NCI-H524 (cell line): ENCODE measurements at regions not wholly inside any gene's neighbourhood (a gene's known extent, or its start where the extent isn't known, plus 50 kb on each side); places are given as distances from the start of the nearest gene placed in this dataset.

Experiments used
- DNase-seq, 2 experiments: peaks; one replicate each; lab custom pipeline; 2025; lab: John Stamatoyannopoulos, UW

GRCh38 chr18:22073411-22073810 is 96.0 kb upstream of the GATA6 start:
- no peak for DNase-seq

- DNase-seq: no peak
These were observed 94.9 kb upstream of the GATA6 start for GRCh38 chr18:22074282-22075070.

- no peak for DNase-seq
These were observed 89.4 kb upstream of the GATA6 start for GRCh38 chr18:22080035-22080434.

- DNase-seq: no peak
These were observed 87.0 kb upstream of the GATA6 start for GRCh38 chr18:22082408-22082807.

GRCh38 chr18:22084547-22084946 is 84.8 kb upstream of the GATA6 start:
- DNase-seq: no peak

- no peak for DNase-seq
These were observed 82.4 kb upstream of the GATA6 start for GRCh38 chr18:22086973-22087372.

GRCh38 chr18:22088029-22088428 is 81.4 kb upstream of the GATA6 start:
- no peak for DNase-seq

- DNase-seq: peak; percentile 83 to 94
These were observed 80.3 kb upstream of the GATA6 start for GRCh38 chr18:22088996-22089640.

GRCh38 chr18:22091341-22091740 is 78.0 kb upstream of the GATA6 start:
- no peak for DNase-seq

- DNase-seq: no peak
These were observed 75.5 kb upstream of the GATA6 start for GRCh38 chr18:22093731-22094357.

GRCh38 chr18:22094358-22094734 is 75.0 kb upstream of the GATA6 start:
- peak; percentile 88 to 93 for DNase-seq

GRCh38 chr18:22098563-22098989 is 70.8 kb upstream of the GATA6 start:
- DNase-seq: no peak

- DNase-seq: no peak
These were observed 69.5 kb upstream of the GATA6 start for GRCh38 chr18:22099925-22100324.

- no peak for DNase-seq
These were observed 67.7 kb upstream of the GATA6 start for GRCh38 chr18:22101731-22102130.

- no peak for DNase-seq
These were observed 66.3 kb upstream of the GATA6 start for GRCh38 chr18:22102953-22103646.

- no peak for DNase-seq
These were observed 65.8 kb upstream of the GATA6 start for GRCh38 chr18:22103647-22104031.

GRCh38 chr18:22106536-22107292 is 62.7 kb upstream of the GATA6 start:
- peak; percentile 64 to 92 for DNase-seq

- DNase-seq: peak; percentile 82 to 92
These were observed 60.7 kb upstream of the GATA6 start for GRCh38 chr18:22108674-22109073.

GRCh38 chr18:22109535-22109934 is 59.9 kb upstream of the GATA6 start:
- no peak for DNase-seq

GRCh38 chr18:22110461-22110924 is 58.9 kb upstream of the GATA6 start:
- DNase-seq: peak; percentile 50 to 83

- DNase-seq: no peak
These were observed 57.2 kb upstream of the GATA6 start for GRCh38 chr18:22112215-22112614.
